Medulla oblongata (tissue), 1 donor: ENCODE measurements at regions not wholly inside any gene's neighbourhood (a gene's known extent, or its start where the extent isn't known, plus 50 kb on each side); places are given as distances from the start of the nearest gene placed in this dataset.
"Not testable (repeated sequence)": the region's sequence is repeated elsewhere in the genome, so short reads cannot be mapped to it uniquely, and the experiment has no call there.

ENCODE experiments used
- DNase-seq: peaks from one replicate; pipeline ENCODE4 v3.0.0-alpha.2; 2015; ENCODE audit errors: extremely low spot score

DNA sequence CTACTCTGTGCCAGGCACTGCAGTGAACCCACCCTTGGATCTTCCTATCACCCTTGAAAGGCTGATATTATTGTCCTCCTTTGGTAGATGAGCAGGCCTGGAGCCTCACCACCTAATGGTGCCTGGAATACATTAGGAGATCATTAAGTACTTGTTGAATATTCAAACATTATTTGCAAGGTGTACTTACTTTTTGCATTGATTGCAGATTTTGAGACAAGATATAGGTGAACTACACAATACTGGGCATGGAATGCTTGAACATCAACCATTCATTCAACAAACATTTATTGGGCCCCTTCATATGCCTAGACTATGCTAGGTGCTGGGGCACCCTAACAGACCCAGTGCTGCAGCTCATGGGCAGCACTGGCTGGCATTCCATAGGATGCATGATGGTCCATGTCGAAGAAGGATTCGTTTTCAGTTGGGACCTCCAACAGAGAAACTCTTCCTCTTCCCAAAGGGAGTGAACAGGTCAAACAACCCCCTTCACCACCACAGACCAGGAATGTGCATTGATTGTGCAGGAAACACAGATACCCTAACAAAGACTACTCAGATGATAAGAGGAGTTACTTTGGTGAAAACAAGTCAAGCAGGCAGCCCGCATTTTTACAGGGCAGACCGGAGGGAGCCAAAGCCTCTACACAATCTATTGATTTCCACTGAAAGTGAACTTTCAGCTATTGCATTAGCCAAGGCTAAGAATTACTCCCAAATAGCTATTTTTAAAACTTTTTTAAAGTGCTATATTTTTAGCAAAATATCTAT, 149.6 kb upstream of the SH3BP4 start:
- no peak for DNase-seq

DNA sequence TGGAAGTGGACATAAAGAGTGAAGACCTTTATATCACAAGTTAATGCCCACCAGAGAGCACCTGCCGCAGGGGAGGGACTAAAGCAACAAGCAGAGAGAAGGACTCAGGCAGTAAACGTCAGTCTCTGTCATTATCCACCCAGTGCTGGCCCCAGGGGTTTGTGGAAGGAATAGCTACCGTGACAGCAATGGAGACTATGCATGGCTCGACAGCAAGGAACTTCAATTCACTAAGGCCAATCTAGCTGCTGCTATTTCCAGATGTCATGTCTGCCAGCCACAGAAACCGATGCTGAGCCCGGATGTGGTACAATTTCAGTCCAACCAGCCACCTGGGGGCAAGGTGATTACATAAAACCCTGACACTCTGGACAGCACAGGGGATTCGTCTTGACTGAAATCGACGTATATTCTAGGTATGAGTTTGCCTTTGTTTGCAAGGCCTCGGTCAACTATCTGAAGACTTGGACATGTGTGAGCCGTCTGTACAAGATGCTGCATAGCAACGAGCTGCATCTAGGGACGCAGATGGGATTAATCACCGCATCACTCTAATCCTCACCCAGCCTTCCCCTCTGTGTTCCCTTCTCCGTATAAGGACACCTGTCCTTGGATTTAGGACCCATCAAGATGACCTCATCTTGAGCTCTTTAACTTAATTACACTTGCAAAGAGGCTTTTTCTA, 154.1 kb upstream of the SH3BP4 start:
- no peak for DNase-seq

DNA sequence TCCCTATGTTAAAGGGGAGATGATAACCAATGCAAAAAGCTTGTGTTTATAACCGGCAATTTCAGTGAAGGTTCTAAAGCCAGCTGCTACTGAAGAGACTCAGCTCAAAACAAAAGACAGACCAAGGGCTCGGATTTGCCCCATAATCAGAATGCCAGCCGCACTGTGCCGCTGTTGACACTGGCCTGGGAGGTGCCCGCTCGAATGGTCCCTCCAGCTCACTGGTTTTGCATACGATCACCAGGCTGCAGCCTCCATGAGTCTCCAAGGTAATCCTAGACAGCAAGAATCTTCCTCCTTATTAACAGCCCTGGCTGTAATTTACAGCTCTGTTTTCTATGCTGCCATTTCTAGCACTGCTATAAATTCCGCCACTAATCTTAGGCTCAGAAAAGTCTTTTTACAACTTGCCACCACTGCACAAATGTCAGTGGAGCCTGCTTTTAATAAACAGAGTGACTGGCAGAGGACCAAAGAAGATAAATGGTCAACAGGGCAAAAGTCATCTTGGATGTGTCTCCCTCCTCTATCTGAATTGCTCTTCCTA, 155.7 kb upstream of the SH3BP4 start:
- DNase-seq, result peak; percentile 49

DNA sequence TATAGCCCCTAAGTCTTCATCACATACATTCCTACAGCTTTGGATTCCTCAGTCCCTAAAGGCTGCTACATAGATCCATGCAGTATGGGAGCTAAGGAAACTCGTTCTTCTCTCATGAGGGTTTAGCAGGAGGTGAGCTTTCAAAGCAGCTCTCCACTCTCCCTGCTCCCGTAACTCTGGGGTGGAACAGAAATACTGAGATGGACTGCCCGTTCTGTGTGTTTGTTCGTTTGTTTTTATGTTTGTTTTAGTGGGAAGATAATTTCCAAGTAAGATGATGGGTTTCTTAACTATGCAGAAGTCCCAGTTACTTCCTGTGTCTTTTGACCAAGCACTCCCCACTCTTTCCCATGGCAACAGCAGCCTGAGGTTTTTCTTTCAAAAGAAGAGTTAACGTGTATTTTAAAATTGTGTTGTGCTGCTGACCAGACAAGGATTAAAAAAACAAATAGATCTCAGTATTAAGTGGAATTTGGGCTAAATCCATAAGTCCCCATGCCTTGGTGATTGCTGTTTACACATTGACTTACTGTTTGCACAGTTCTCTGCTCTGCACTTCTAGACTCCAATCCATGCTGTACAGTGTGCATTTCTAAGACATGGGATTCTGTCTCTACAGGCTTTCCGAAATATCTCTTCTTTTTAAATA, 156.4 kb upstream of the SH3BP4 start:
- no peak for DNase-seq

DNA sequence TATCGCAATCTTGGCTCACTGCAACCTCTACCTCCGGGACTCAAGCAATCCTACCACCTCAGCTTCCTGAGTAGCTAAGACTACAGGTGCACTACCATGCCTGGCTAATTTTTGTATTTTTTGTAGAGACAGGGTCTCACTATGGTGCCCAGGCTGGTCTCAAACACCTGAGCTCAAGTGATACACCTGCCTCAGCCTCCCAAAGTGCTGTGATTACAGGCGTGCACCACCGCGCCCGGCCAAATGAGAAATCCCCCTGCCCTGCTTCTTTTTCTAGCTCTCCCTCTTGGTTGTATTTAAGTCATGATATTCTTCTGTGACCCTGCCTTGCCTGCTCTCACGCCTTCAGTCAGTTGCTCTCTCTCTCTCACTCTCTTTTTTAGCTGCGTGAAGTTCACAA, 157.0 kb upstream of the SH3BP4 start:
- DNase-seq, result no peak

DNA sequence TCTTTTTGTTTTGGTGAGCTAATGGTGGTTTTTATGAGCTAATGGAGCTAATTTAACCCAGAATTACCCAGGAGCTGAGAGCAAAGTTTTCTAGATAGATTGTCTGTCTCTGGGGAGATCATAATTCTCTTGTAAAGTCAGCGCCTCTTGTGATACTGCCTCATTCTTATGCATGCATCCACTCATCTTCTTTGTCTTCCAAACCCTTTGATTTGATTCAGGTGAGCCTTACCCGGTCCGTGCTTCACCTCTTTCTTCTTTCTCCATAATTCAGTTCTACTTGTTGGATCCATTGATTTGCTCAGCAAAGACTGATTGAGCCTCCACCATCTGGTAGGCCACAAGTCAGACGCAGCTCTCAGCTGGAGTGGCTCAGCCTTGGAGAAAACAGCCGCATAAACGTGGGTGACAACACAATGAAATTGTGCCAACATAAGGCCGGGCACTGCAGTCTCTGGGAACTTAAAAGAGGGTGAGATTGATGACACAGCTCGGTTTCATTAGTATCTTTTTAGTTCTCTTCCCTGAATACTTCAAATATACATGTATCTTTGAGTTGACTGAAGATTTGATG, 158.5 kb upstream of the SH3BP4 start:
- no peak for DNase-seq

DNA sequence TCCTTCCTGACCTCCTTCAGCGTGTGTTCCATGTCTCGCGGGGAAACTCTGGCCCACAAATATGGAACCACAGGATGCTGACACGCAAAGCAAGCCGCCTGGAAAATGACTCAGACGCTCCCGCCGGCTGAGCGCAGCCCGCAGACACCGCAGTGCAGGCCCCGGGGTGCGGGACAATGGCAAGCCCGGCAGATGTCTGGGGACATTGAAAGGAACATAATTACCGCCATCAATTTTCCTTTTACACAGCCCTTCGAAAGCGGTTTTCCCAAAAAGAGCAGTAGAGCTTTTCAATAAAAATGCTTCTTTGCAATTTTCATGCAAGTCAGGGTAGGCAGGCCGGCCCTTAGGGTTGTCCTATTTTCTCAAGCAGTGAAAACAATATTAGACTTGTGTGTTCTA, 159.2 kb upstream of the SH3BP4 start:
- peak; percentile 19 for DNase-seq

DNA sequence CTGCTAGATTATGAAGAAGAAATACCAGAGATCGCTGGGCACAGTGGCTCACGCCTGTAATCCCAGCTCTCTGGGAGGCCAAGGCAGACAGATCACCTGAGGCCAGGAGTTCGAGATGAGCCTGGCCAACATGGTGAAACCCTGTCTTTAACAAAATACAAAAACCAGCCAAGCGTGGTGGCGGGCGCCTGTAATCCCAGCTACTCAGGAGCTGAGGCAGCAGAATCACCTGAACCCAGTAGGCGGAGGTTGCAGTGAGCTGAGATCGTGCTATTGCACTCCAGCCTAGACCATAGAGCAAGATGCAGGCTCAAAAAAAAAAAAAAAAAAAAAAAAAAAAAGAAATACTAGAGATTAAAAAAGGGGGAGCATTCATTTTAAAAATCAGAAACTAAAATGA, 159.7 kb upstream of the SH3BP4 start:
- not testable (repeated sequence) for DNase-seq

DNA sequence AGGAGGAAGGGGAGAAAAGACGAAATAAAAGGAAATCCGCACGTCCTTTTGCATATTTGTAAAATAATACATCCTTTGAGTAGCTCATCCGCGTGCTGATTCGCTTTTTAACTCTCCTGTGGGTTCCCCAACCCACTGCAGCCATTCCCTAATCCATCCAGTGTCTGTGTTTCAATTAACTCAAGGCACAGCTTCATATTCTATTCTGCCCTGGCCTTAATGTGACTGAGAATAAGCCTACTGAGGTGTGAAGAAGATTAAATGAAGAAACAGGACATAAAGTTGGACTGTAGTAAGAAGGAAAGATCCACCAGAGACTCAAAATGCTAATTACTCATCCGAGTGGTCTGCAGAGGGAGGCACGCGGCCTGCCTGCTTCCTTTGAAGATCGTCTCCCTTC, 161.4 kb upstream of the SH3BP4 start:
- no peak for DNase-seq

DNA sequence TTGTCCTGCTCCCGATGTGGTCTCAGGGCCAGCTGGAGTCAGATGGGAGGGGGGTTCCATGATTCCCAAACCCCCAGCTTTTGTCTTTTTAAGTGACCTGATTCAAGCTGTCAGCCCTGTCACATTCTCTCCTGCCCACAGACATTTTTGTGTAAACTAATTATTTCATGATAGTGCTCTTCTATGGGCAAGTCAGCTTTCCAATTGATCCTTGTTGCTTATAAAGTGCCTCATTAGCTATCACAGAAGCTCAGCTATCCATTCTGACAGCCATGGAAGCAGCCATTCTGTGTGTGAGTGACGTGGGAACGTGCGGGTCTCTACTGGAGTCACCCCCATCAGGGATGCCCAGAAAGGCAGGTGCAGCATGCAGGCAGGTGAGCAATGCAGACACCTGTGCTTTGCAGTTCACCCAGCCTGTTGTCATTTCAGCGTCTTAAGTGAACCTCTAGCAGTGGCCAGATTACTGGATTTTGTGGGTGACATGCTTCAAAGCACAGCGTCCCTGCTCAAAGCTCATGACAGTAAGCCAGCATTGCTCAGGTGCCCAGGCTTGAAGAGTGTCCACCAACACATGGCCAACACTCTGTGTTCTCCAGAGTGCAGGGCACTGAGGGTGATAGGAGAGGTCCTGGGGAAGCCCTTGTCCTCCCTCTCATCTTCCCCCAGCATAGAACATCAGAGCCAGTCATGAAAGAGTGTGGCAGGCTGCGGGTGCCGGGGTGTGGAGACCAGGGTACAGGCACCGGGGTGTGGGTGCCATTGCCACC, 162.1 kb upstream of the SH3BP4 start:
- DNase-seq, result no peak

DNA sequence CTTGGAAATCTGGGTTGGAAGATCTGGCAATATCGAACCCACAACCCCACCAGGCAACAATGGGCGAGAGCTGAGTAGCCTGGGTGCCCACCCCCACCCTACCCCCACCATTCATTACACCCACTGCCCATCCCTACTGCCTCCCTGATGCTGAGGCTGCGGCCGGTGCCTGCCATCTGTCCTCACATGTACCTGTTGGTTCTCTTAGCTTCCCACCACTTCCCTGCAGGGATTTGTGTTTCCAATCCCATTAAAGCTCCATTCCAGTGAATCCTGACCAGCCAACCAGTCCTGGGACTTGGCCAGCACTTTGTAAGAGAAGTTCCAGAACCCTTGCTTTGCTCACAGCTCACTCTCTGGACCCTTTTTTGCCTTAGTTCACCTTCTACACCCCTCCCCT, 163.0 kb upstream of the SH3BP4 start:
- no peak for DNase-seq

DNA sequence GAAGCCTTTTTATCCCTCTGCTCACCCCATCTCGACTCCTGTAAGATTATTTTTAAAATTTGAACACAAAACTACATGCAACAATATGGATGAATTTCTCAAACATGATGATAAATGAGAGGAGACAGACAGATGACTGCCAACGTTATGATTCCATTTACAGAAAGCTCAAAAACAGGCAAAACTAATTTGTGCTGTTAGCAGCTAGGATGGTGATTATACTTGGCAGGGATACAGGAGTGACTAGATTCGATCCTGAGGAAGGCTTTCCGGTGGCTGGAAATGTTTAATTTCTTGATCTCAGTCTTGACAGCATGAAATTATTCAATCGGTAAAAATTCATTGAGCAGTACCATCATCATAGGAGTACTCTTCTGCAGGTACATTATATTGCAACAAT, 163.4 kb upstream of the SH3BP4 start:
- DNase-seq, result no peak

DNA sequence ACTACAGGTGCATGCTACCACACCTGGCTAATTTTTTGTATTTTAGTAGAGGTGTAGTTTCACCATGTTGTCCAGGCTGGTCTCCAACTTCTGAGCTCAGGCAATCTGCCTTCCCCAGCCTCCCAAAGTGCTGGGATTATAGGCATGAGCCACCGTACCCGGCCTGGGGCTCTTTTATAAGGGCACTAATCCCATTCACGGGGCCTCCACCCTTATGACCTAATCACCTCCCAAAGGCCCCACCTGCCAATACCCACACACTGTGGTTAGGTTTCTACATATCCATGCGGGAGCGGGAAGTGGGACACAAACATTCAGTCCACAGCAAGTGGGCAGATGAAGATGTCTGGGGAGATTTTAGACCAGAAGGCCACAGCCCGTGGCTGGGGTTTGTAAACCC, 164.7 kb upstream of the SH3BP4 start:
- no peak for DNase-seq

DNA sequence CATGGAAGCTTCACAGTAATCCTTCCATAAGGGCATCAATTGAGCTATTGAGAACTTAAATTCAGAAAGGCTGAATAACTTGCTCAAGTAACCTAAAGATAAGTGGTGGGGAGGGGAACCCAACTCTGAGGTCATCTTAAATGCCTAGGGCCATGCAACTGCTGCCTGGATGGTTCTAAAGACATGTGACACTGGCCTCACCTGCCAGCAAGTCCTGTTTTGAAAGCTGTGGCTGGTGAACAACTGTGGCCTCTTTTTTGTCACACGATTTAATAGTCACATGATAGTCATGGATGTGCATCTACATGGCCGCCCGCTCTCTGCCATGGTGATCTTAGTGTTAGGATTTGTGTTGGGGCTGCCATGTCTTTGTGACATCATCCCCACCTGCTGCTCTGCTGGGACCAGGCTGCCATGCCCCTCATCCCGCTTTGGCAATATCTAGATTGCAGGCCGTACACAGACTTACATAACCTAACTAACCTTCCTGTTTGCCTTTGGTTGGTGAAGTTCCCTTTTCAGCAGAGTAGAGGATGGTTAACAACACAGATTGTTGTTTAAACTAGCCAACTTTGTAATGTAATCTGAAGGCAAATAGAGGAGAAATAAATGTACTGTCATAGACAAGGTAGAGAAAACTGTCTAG, 177.9 kb upstream of the SH3BP4 start:
- DNase-seq, result no peak

DNA sequence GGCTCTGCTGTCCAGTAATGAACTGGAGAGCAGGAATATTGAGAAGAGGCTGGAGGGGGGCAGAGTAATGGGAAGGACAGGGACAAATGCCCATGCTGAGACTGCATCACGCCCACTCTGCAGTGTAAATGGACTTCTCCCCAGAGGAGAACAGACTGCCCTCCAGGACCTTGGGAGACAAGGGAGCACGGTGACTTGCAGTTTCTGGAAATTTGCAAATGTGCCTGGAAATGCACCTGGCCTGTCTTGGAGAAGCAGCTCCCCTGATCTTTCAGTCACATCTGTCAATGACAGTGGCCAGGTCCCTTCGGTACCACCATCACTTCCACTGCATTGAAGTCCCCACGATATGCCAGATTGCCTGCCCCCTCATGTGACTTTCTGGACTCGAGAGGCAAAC, 178.7 kb upstream of the SH3BP4 start:
- DNase-seq, result no peak

DNA sequence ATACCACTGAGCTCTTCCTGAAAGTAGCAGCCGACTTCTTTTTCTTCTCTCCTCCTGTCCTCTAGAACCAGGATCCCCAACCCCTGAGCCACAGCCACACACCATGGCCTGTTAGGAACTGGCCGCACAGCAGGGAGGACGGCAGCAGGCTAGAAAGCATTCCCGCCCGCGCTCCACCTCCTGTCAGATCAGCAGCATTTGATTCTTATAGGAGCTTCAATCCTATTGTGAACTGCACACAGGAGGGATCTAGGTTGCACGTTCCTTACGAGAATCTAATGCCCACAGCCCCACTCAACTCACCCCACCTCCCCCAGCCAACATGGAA, 179.1 kb upstream of the SH3BP4 start:
- no peak for DNase-seq

DNA sequence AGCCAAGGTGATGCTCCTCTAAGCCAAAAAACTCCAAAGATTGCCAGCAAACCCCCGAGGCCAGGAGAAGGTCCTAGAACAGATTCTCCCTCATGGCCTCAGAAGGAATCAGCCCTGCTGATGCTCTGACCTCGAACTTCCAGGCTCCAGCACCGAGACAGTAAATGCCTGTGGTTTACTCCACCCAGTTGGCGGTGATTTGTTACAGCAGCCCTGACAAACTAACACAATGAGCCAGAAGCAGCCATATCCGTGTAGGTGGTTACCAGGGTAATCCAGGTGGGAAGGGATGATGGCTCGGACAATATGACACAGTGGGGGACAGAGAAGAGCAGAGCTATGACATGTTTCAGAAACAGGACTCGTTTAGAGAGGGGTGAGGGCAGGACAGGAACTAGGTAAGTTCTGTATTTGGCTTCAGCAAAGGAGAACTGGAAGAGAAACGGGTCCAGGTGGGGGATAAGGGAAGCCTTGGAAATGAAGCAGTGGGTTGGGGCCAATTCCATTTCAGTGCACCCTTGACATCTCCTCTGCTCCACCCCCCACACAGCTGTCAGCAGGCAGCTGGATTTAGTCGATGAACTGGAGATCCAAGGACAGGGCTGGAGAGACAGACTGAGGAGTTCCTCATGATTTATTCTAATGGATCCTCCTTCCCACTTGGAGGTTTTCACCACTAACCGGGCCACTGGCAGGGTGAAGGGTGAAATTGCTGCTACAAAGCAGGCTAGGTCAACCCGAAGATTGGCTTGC, 179.7 kb upstream of the SH3BP4 start:
- DNase-seq, result no peak

DNA sequence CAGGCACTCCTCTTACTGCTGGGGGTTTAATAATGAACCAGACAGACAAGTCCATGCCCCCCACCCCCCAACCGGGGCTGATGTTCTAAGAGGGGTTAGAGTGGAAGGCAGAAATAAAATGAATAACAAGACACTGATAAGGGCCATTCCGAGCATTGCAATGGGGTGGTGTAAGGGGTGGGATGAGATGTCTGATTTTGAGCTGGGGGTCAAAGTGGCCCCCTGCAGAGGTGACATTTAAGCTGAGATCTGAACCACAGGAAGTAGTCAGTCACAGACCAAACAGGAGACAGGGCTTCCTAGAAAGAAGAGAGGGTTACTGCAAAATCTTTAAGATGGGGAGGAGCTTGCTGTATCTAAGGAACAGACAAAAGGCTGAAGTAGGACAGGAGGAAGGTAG, 180.6 kb upstream of the SH3BP4 start:
- DNase-seq, result no peak

DNA sequence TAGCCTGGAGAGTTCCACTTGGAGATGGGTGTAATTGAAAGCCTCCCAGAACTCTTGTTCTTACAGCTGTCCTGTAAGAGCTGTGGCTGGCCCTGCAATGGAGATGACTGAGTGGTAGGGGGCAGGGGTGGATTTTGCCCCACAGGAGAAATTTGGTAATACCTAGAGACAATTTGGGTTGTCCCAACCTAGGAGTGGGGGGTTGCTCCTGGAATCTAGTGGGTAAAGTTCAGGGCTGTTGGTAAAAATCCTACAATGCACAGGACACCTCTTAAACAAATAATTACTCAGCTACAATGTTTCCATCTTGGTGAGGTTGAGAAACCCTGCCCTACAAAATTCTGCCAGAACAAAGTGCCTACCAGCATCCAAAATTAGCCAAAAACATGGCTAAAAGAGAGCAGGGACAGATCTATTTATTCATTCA, 181.1 kb upstream of the SH3BP4 start:
- no peak for DNase-seq

DNA sequence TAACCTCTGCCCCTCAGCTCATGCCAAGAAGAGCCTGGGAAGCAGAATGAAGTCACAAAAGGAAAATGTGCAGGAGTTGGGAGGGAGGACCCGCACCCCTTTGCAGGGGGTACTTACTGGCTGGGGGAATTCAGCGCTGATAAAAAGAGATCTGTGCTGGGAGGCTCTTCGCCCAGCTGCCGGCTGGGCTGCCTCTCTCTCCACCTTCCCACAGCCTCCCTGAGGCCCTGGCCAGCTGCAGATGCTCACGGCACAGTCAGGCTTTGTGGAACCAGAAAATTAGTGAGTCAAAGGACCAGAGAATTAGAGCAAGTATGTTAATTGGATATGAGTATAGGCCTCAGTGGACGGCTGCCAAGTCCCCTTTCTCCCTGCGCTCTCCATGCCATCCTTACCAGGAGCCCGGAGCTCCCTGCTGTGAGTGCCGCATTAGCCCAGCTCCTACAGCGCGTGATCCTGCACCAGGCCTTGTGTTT, 181.7 kb upstream of the SH3BP4 start:
- DNase-seq, result no peak
